SH-SY5Y (cell line): ENCODE measurements at regions not wholly inside any gene's neighbourhood (a gene's known extent, or its start where the extent isn't known, plus 50 kb on each side); places are given as distances from the start of the nearest gene placed in this dataset.

Experiments used
- GATA2 ChIP-seq: IDR thresholded peaks from 2 replicates; pipeline ENCODE4 v1.6.1; 2011; ENCODE audit warnings: mild to moderate bottlenecking, low read depth, low read length
- GATA3 ChIP-seq: IDR thresholded peaks from 2 replicates; pipeline ENCODE4 v1.6.1; 2011; ENCODE audit warnings: low read depth, mild to moderate bottlenecking, low read length, moderate library complexity

- no peak for TF ChIP-seq GATA3
- no peak for TF ChIP-seq GATA2
These were observed 202.6 kb downstream of the RFPL4B start for GRCh38 chr6:112549749-112550148.
